Prostate gland (tissue), 2 donors: ENCODE measurements at regions not wholly inside any gene's neighbourhood (a gene's known extent, or its start where the extent isn't known, plus 50 kb on each side); places are given as distances from the start of the nearest gene placed in this dataset.

Experiments
- POLR2AphosphoS5 ChIP-seq: sonication (generic); formaldehyde crosslinking; IDR thresholded peaks from one replicate; pipeline ENCODE4 v1.6.1; 2017; ENCODE audit warnings: antibody characterized with exemption
- TF ChIP-seq, protein P1 (sequence below), 4 experiments: fragments of 200-600 bp in 2 of 4; fragments of 450-650 bp in 2 of 4; sonication (generic) in 2 of 4; IDR thresholded peaks; 1 replicate in 3 of 4; 2 replicates in 1 of 4; pipeline ENCODE4 v1.5.1; 2016 to 2019; ENCODE audit warnings: antibody characterized with exemption in 4 of 4, mild to moderate bottlenecking in 2 of 4, moderate library complexity in 2 of 4

DNA sequence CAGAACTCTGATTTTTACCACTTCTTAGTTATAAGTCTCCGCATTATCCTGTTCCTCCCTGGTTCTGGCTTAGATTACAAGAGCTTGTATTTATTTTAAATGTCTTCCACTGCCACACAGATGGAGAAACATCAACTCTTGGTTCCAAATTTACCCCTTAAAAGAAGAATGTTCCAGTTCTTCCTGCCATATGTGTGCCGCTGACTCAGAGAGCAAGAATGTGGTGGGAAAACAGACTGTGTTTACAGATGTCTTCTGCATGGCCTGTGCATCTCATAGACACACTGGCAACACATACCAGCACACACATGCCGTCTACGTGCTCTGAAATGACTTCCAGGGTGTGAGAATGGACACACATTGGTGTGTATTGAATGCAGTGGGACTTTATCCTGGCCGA is 383.0 kb downstream of the LRIG3 start:
- no peak for TF ChIP-seq POLR2AphosphoS5
- TF ChIP-seq, protein P1, sequence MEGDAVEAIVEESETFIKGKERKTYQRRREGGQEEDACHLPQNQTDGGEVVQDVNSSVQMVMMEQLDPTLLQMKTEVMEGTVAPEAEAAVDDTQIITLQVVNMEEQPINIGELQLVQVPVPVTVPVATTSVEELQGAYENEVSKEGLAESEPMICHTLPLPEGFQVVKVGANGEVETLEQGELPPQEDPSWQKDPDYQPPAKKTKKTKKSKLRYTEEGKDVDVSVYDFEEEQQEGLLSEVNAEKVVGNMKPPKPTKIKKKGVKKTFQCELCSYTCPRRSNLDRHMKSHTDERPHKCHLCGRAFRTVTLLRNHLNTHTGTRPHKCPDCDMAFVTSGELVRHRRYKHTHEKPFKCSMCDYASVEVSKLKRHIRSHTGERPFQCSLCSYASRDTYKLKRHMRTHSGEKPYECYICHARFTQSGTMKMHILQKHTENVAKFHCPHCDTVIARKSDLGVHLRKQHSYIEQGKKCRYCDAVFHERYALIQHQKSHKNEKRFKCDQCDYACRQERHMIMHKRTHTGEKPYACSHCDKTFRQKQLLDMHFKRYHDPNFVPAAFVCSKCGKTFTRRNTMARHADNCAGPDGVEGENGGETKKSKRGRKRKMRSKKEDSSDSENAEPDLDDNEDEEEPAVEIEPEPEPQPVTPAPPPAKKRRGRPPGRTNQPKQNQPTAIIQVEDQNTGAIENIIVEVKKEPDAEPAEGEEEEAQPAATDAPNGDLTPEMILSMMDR (IDR thresholded peaks at IDR 0.05), result no peak
